BJ (cell line): ENCODE measurements at regions not wholly inside any gene's neighbourhood (a gene's known extent, or its start where the extent isn't known, plus 50 kb on each side); places are given as distances from the start of the nearest gene placed in this dataset.
"Not testable (repeated sequence)": the region's sequence is repeated elsewhere in the genome, so short reads cannot be mapped to it uniquely, and the experiment has no call there.

Source experiments
- CTCF ChIA-PET: fragments of 350-600 bp; formaldehyde crosslinking; extraction: SDS; loops from one replicate; lab custom pipeline; 2021; ENCODE audit warnings: antibody characterized with exemption, inconsistent platforms; lab: Yijun Ruan, JAX
- POLR2A ChIA-PET: fragments of 300-600 bp; sonication (Branson Sonifier 250); formaldehyde crosslinking; extraction: SDS; loops from one replicate; lab custom pipeline; 2021; ENCODE audit warnings: antibody characterized with exemption; lab: Charles Lee
- DNase-seq: peaks from one replicate; pipeline ENCODE4 v3.0.0-alpha.2; 2011; ENCODE audit warnings: low read depth
- H3K27me3 ChIP-seq: 2 replicates; pipeline ENCODE4 v1.6.0; 2011; ENCODE audit warnings: low read length; ENCODE audit not compliant: control insufficient read depth, insufficient read depth
- H3K36me3 ChIP-seq: 2 replicates; pipeline ENCODE4 v1.5.1; 2011; ENCODE audit warnings: low read length; ENCODE audit not compliant: control insufficient read depth, insufficient read depth
- H3K4me3 ChIP-seq: 2 replicates; pipeline ENCODE4 v1.5.1; 2011; ENCODE audit warnings: low read depth, mild to moderate bottlenecking, control low read depth, low read length
- TF ChIP-seq, protein P1 (sequence below): IDR thresholded peaks from 2 replicates; pipeline ENCODE4 v1.5.1; 2011; ENCODE audit warnings: low read depth, mild to moderate bottlenecking, control low read depth, inconsistent platforms, low read length, moderate library complexity; ENCODE audit not compliant: insufficient read depth

GRCh38 chr13:28607187-28607955 is 51.6 kb upstream of the POMP start:
- POLR2A ChIA-PET: no interaction called here
- TF ChIP-seq, protein P1, sequence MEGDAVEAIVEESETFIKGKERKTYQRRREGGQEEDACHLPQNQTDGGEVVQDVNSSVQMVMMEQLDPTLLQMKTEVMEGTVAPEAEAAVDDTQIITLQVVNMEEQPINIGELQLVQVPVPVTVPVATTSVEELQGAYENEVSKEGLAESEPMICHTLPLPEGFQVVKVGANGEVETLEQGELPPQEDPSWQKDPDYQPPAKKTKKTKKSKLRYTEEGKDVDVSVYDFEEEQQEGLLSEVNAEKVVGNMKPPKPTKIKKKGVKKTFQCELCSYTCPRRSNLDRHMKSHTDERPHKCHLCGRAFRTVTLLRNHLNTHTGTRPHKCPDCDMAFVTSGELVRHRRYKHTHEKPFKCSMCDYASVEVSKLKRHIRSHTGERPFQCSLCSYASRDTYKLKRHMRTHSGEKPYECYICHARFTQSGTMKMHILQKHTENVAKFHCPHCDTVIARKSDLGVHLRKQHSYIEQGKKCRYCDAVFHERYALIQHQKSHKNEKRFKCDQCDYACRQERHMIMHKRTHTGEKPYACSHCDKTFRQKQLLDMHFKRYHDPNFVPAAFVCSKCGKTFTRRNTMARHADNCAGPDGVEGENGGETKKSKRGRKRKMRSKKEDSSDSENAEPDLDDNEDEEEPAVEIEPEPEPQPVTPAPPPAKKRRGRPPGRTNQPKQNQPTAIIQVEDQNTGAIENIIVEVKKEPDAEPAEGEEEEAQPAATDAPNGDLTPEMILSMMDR: no peak
- no peak for DNase-seq

DNA sequence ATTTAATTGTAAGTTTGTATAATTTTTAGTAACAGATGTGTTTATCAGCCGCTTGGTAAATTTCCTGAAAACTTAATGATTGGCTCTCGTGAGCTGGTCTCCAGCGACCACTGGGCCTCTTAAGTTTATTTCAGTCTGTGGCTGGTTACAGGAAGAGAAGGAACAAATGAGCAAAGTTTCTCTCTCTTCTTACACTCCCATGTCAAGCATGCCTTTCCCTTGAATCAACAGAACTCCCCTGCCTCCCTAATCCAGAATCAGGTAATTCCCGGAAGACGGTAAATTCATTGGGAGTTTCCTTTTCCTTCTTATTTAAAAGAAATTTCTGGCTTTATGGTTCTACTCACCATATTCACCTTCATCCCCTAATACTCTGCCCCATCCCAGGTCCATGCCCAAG is 52.5 kb upstream of the POMP start:
- Histone ChIP-seq H3K36me3 (no peaks in the 10 kb centered on the region), H3K27me3 (no peaks in the 10 kb centered on the region), H3K4me3 (no peak overlapping the region)
- ChIA-PET POLR2A (no interaction called here), CTCF (no interaction called here)
- DNase-seq: no peak
- TF ChIP-seq, protein P1: no peak

More at GRCh38 chr13:28607187-28607955, 51.6 kb upstream of the POMP start:
- H3K27me3 ChIP-seq: no peaks in the 10 kb centered on the region
- H3K4me3 ChIP-seq: no peak overlapping the region
- H3K36me3 ChIP-seq: no peaks in the 10 kb centered on the region
- CTCF ChIA-PET: no interaction called here

DNA sequence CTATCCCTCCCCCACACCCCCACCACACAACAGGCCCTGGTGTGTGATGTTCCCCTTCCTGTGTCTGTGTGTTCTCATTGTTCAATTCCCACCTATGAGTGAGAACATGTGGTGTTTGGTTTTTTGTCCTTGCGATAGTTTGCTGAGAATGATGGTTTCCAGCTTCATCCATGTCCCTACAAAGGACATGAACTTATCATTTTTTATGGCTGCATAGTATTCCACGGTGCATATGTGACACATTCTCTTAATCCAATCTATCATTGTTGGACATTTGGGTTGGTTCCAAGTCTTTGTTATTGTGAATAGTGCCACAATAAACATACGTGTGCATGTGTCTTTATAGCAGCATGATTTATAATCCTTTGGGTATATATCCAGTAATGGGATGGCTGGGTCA is 53.8 kb upstream of the POMP start:
- POLR2A ChIA-PET, H3K36me3 ChIP-seq, H3K4me3 ChIP-seq, DNase-seq, H3K27me3 ChIP-seq: not testable (repeated sequence)
- CTCF ChIA-PET: interaction anchor here (0.6 kb wide), 1 partner anchor 34 kb away, joined by 3 read pairs; no protein-coding TSS in a partner anchor

DNA sequence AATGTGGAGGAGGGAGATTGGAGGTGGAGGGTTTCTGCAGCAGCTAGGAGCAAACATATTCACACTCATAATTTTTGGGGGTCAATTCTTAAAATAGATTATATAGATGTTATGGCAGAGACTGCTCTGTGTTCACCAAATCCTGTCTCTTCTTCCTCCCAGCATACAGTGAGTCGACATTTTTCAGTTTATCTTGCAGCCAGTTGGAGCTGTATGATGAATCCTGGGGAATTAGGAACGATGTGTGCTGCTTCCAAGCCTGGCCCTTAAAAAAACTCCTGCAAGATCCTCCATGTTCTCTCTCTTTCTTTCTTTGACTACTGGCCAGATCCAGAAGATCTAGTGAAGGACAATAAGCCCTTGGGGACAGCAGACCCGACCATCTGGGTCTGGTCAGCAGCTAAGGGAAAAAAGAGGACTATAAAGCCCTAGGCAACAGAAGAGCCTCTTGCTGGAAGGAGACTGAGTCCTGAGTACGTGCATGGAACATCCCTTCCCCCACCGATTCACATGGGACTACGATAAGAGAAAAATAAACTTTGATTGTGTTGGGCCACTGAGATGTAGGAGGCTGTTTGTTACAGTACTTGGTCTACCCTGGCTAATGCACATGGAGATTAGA is 55.8 kb upstream of the POMP start:
- TF ChIP-seq, protein P1: no peak
- Histone ChIP-seq H3K27me3 (no peaks in the 10 kb centered on the region), H3K4me3 (no peak overlapping the region), H3K36me3 (no peaks in the 10 kb centered on the region)
- no peak for DNase-seq
- ChIA-PET CTCF (interaction anchor here (1.8 kb wide), 1 partner anchor 17 kb away, joined by 4 read pairs; no protein-coding TSS in a partner anchor), POLR2A (no interaction called here)

GRCh38 chr13:28602580-28602979 is 56.4 kb upstream of the POMP start:
- TF ChIP-seq, protein P1: no peak
- DNase-seq: no peak
- ChIA-PET CTCF (interaction anchor here (1.8 kb wide), 1 partner anchor 18 kb away, joined by 4 read pairs; no protein-coding TSS in a partner anchor), POLR2A (no interaction called here)
- no peaks in the 10 kb centered on the region for H3K27me3 ChIP-seq
- H3K4me3 ChIP-seq: no peak overlapping the region
- H3K36me3 ChIP-seq: no peaks in the 10 kb centered on the region
